IPS-20b (cell line): ENCODE measurements at regions not wholly inside any gene's neighbourhood (a gene's known extent, or its start where the extent isn't known, plus 50 kb on each side); places are given as distances from the start of the nearest gene placed in this dataset.

ENCODE experiments used
- H3K27ac ChIP-seq: one replicate; pipeline ENCODE4 v1.5.1; 2013; ENCODE audit warnings: low read length
- H3K27me3 ChIP-seq: 2 replicates; pipeline ENCODE4 v1.6.1; 2013; ENCODE audit warnings: mild to moderate bottlenecking, low read length, inconsistent platforms; ENCODE audit not compliant: insufficient read depth
- H3K36me3 ChIP-seq: 2 replicates; pipeline ENCODE4 v1.6.1; 2013; ENCODE audit warnings: low read depth, mild to moderate bottlenecking, inconsistent platforms, low read length, moderate library complexity; ENCODE audit not compliant: insufficient read depth
- H3K4me1 ChIP-seq: 2 replicates; pipeline ENCODE4 v1.6.1; 2013; ENCODE audit warnings: mild to moderate bottlenecking, control low read depth, inconsistent platforms, low read length, moderate library complexity; ENCODE audit not compliant: insufficient read depth
- H3K4me3 ChIP-seq: 2 replicates; pipeline ENCODE4 v1.5.1; 2013; ENCODE audit warnings: mild to moderate bottlenecking, low read length, inconsistent platforms
- H3K9ac ChIP-seq: 2 replicates; pipeline ENCODE4 v1.6.1; 2013; ENCODE audit warnings: low read depth, mild to moderate bottlenecking, inconsistent platforms, low read length, moderate library complexity
- H3K9me3 ChIP-seq: 2 replicates; pipeline ENCODE4 v1.6.1; 2013; ENCODE audit warnings: mild to moderate bottlenecking, low read depth, low read length, inconsistent platforms; ENCODE audit not compliant: insufficient read depth

- H3K27ac ChIP-seq = no peak overlapping the region
- no peak overlapping the region for H3K4me3 ChIP-seq
- no peaks in the 10 kb centered on the region for H3K9me3 ChIP-seq
- no peaks in the 10 kb centered on the region for H3K36me3 ChIP-seq
- H3K9ac ChIP-seq = no peak overlapping the region
- peaks cover 2% of the 10 kb centered on the region; the same call in 1 of the 2 replicates for H3K4me1 ChIP-seq
- H3K27me3 ChIP-seq = no peaks in the 10 kb centered on the region; the same call in 1 of the 2 replicates
Observed at GRCh38 chr10:1935912-1936311, 198.6 kb upstream of the ADARB2 start.

- Histone ChIP-seq H3K4me3 (peak overlapping the region; percentile 27; the same call in 1 of the 2 replicates), H3K27ac (no peak overlapping the region), H3K4me1 (peaks cover 2% of the 10 kb centered on the region; the same call in 1 of the 2 replicates), H3K36me3 (no peaks in the 10 kb centered on the region), H3K9ac (no peak overlapping the region), H3K27me3 (no peaks in the 10 kb centered on the region; the same call in 1 of the 2 replicates), H3K9me3 (no peaks in the 10 kb centered on the region)
Observed at GRCh38 chr10:1933215-1933614, 195.9 kb upstream of the ADARB2 start.

- H3K27me3 ChIP-seq = no peaks in the 10 kb centered on the region; the same call in 1 of the 2 replicates
- H3K27ac ChIP-seq = no peak overlapping the region
- no peaks in the 10 kb centered on the region for H3K36me3 ChIP-seq
- H3K9me3 ChIP-seq = no peaks in the 10 kb centered on the region
- no peak overlapping the region for H3K9ac ChIP-seq
- peaks cover 2% of the 10 kb centered on the region; the same call in 1 of the 2 replicates for H3K4me1 ChIP-seq
- H3K4me3 ChIP-seq = peak overlapping the region; percentile 27; the same call in 1 of the 2 replicates
Observed at GRCh38 chr10:1932692-1933094, 195.4 kb upstream of the ADARB2 start.

DNA sequence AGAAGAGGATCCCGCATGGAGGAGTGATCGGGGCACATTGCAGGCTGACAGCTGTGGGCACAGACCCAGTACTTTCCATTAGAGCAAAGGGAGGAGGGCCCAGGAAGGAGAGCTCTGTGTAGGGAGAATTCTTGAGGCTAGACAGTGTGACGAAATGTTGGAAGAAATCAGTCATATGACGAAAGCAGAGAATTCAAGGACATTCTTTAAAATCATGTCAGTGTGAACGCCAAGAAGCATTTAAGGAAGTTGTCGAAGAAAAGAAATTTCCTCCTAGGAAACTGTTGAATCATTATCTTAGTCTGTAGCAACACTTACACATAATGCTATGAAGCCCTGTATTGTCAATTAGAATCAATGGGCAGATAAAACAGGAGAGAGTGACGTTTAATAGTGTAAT, 191.3 kb upstream of the ADARB2 start:
- Histone ChIP-seq H3K27ac (no peak overlapping the region), H3K27me3 (no peaks in the 10 kb centered on the region; the same call in 1 of the 2 replicates), H3K36me3 (no peaks in the 10 kb centered on the region), H3K9me3 (no peaks in the 10 kb centered on the region), H3K9ac (no peak overlapping the region), H3K4me3 (no peak overlapping the region), H3K4me1 (peaks cover 2% of the 10 kb centered on the region; the same call in 1 of the 2 replicates)

DNA sequence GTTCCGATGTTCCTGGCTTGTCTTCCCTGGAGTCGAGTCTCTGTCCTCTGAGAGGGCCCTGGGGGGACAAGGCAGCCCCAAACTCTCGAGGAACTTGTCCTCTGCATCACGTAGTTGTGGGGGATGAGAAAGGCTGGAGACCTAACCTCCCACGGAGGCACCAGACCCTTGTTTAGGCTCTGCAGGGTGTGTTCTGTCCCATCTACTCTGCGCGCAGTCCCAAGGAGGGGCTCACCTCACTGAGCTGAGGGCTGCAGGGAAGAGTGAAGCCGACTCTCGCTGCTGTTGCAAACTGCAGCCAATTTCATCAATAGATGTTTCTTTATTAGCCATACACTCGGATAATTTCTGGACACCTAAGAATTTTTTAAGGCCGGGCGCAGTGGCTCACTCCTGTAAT, 186.7 kb upstream of the ADARB2 start:
- H3K9ac ChIP-seq = no peak overlapping the region
- no peak overlapping the region for H3K27ac ChIP-seq
- no peaks in the 10 kb centered on the region for H3K9me3 ChIP-seq
- H3K4me1 ChIP-seq = no peaks in the 10 kb centered on the region; the same call in 1 of the 2 replicates
- H3K36me3 ChIP-seq = no peaks in the 10 kb centered on the region
- H3K27me3 ChIP-seq = no peaks in the 10 kb centered on the region
- no peak overlapping the region for H3K4me3 ChIP-seq

- Histone ChIP-seq H3K4me3 (no peak overlapping the region), H3K9me3 (no peaks in the 10 kb centered on the region), H3K27ac (no peak overlapping the region), H3K9ac (no peak overlapping the region), H3K36me3 (no peaks in the 10 kb centered on the region), H3K27me3 (no peaks in the 10 kb centered on the region), H3K4me1 (no peaks in the 10 kb centered on the region; the same call in 1 of the 2 replicates)
Observed at GRCh38 chr10:1923586-1923985, 186.3 kb upstream of the ADARB2 start.

DNA sequence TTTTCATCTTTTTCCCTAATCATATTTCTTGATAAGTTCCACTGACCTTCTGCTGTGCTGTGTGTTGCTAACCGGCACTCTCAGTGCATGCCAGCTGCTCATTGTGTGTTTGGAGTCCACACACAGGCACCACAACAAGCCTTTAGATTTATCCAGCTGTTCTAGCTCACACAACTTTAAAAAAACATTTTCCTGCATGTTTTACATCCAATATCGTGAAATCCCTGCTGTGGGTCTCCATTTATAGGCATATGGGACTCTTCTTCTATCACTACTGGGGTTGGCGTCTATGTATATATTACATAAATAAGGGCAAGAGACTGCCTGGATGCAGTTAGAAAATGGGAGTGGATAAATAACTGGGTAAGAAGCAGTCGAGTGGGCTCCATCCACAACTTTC, 183.6 kb upstream of the ADARB2 start:
- no peaks in the 10 kb centered on the region for H3K36me3 ChIP-seq
- H3K27ac ChIP-seq = no peak overlapping the region
- no peak overlapping the region for H3K9ac ChIP-seq
- no peaks in the 10 kb centered on the region for H3K9me3 ChIP-seq
- no peaks in the 10 kb centered on the region; the same call in 1 of the 2 replicates for H3K4me1 ChIP-seq
- H3K27me3 ChIP-seq = no peaks in the 10 kb centered on the region
- no peak overlapping the region for H3K4me3 ChIP-seq

GRCh38 chr10:1920127-1920526, 182.8 kb upstream of the ADARB2 start:
- no peaks in the 10 kb centered on the region for H3K9me3 ChIP-seq
- H3K4me1 ChIP-seq = no peaks in the 10 kb centered on the region; the same call in 1 of the 2 replicates
- no peak overlapping the region for H3K27ac ChIP-seq
- H3K27me3 ChIP-seq = no peaks in the 10 kb centered on the region
- H3K9ac ChIP-seq = no peak overlapping the region
- H3K36me3 ChIP-seq = no peaks in the 10 kb centered on the region
- H3K4me3 ChIP-seq = no peak overlapping the region

DNA sequence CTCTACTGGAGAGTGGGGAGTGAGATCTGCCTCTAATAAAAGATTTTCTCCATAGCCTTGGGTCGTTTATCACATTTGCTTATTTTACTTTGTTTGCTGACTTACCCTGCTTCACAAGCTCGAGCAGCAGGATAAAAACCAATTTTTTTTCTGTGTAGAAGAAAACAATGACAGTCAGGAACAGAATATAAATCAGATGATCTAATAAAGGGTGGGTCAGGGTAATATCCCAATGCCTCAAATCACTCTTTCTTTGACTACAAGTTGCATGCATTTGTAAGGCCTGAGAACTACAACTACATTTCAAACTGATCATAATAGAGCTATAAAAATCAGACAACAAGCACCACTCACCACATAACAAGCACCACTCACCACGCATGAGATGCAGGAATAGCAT, 174.4 kb upstream of the ADARB2 start:
- no peaks in the 10 kb centered on the region for H3K36me3 ChIP-seq
- H3K4me3 ChIP-seq = no peak overlapping the region
- H3K9me3 ChIP-seq = no peaks in the 10 kb centered on the region
- no peaks in the 10 kb centered on the region for H3K27me3 ChIP-seq
- no peaks in the 10 kb centered on the region for H3K4me1 ChIP-seq
- no peak overlapping the region for H3K9ac ChIP-seq
- no peak overlapping the region for H3K27ac ChIP-seq

- Histone ChIP-seq H3K9ac (no peak overlapping the region), H3K4me1 (no peaks in the 10 kb centered on the region), H3K4me3 (no peak overlapping the region), H3K27me3 (no peaks in the 10 kb centered on the region), H3K36me3 (no peaks in the 10 kb centered on the region), H3K9me3 (no peaks in the 10 kb centered on the region), H3K27ac (no peak overlapping the region)
Observed at GRCh38 chr10:1903982-1904381, 166.7 kb upstream of the ADARB2 start.

- H3K27me3 ChIP-seq = no peaks in the 10 kb centered on the region
- no peaks in the 10 kb centered on the region for H3K36me3 ChIP-seq
- no peak overlapping the region for H3K9ac ChIP-seq
- no peaks in the 10 kb centered on the region for H3K4me1 ChIP-seq
- H3K9me3 ChIP-seq = no peaks in the 10 kb centered on the region
- H3K4me3 ChIP-seq = no peak overlapping the region
- no peak overlapping the region for H3K27ac ChIP-seq
Observed at GRCh38 chr10:1896153-1896552, 158.8 kb upstream of the ADARB2 start.

- Histone ChIP-seq H3K4me3 (no peak overlapping the region), H3K27me3 (no peaks in the 10 kb centered on the region), H3K36me3 (no peaks in the 10 kb centered on the region), H3K9me3 (no peaks in the 10 kb centered on the region), H3K27ac (no peak overlapping the region), H3K9ac (no peak overlapping the region), H3K4me1 (no peaks in the 10 kb centered on the region)
Observed at GRCh38 chr10:1895691-1896090, 158.4 kb upstream of the ADARB2 start.
